Common myeloid progenitor, CD34-positive (primary cell): ENCODE measurements at regions not wholly inside any gene's neighbourhood (a gene's known extent, or its start where the extent isn't known, plus 50 kb on each side); places are given as distances from the start of the nearest gene placed in this dataset.

Experiments used
- CTCF ChIA-PET: fragments of 350-600 bp; sonication (Branson Sonifier 250); formaldehyde crosslinking; loops from one replicate; lab custom pipeline; 2021; ENCODE audit warnings: antibody characterized with exemption; lab: Charles Lee
- POLR2A ChIA-PET: fragments of 350-600 bp; sonication (Branson Sonifier 250); formaldehyde crosslinking; loops from one replicate; lab custom pipeline; 2021; ENCODE audit warnings: antibody characterized with exemption; lab: Charles Lee
- DNase-seq, 3 donors: peaks; one replicate each; pipeline versions ENCODE4 v3.0.0 to v3.0.0-alpha.2; 2013
- H3K27ac ChIP-seq, 2 experiments: 1 replicate in 1 of 2; 2 replicates in 1 of 2; pipeline ENCODE4 v1.7.0; 2013; ENCODE audit warnings: inconsistent platforms in 2 of 2, low read length in 2 of 2, mild to moderate bottlenecking in 2 of 2, low read depth in 1 of 2, moderate library complexity in 1 of 2; ENCODE audit not compliant: severe bottlenecking in 2 of 2, insufficient read depth in 1 of 2, poor library complexity in 1 of 2
- H3K27me3 ChIP-seq, 5 experiments: replicated peaks in 2 of 5; 1 replicate in 3 of 5; 2 replicates in 2 of 5; pipeline versions ENCODE4 v1.6.1 to v1.7.0; 2013; ENCODE audit warnings: low read length in 4 of 5, mild to moderate bottlenecking in 2 of 5, moderate library complexity in 2 of 5, inconsistent platforms in 1 of 5; ENCODE audit not compliant: insufficient read depth in 5 of 5, control insufficient read depth in 4 of 5
- H3K36me3 ChIP-seq, 4 experiments: 1 replicate in 2 of 4; 2 replicates in 2 of 4; pipeline versions ENCODE4 v1.6.1 to v1.7.0; 2013; ENCODE audit warnings: low read length in 3 of 4, control low read depth in 1 of 4, mild to moderate bottlenecking in 1 of 4; ENCODE audit not compliant: control insufficient read depth in 4 of 4, insufficient read depth in 4 of 4
- H3K4me1 ChIP-seq, 4 experiments: 1 replicate in 3 of 4; 2 replicates in 1 of 4; pipeline versions ENCODE4 v1.6.1 to v1.7.1; 2013; ENCODE audit warnings: low read length in 3 of 4, mild to moderate bottlenecking in 3 of 4, control low read depth in 1 of 4, inconsistent platforms in 1 of 4, moderate library complexity in 1 of 4; ENCODE audit not compliant: control insufficient read depth in 4 of 4, insufficient read depth in 4 of 4; ENCODE audit errors: control extremely low read depth in 1 of 4
- H3K4me3 ChIP-seq, 7 experiments: 1 replicate in 4 of 7; 2 replicates in 3 of 7; pipeline versions ENCODE4 v1.5.1 to v1.7.0; 2013; ENCODE audit warnings: mild to moderate bottlenecking in 7 of 7, low read length in 6 of 7, moderate library complexity in 6 of 7, inconsistent platforms in 2 of 7, low read depth in 2 of 7, control low read depth in 1 of 7; ENCODE audit not compliant: insufficient read depth in 4 of 7, control insufficient read depth in 1 of 7; ENCODE audit errors: extremely low read depth in 1 of 7
- H3K9me3 ChIP-seq, 5 experiments: 1 replicate in 4 of 5; 2 replicates in 1 of 5; pipeline versions ENCODE4 v1.6.1 to v1.7.1; 2013; ENCODE audit warnings: low read length in 4 of 5, mild to moderate bottlenecking in 2 of 5, inconsistent platforms in 1 of 5, low read depth in 1 of 5, moderate library complexity in 1 of 5; ENCODE audit not compliant: control insufficient read depth in 4 of 5, insufficient read depth in 2 of 5; ENCODE audit errors: control extremely low read depth in 1 of 5
- WGBS: methylation state at CpG from one replicate; pipeline ENCODE4 v1.1.5; 2013; ENCODE audit not compliant: insufficient coverage; 5-methylcytosine and 5-hydroxymethylcytosine counted together

DNA sequence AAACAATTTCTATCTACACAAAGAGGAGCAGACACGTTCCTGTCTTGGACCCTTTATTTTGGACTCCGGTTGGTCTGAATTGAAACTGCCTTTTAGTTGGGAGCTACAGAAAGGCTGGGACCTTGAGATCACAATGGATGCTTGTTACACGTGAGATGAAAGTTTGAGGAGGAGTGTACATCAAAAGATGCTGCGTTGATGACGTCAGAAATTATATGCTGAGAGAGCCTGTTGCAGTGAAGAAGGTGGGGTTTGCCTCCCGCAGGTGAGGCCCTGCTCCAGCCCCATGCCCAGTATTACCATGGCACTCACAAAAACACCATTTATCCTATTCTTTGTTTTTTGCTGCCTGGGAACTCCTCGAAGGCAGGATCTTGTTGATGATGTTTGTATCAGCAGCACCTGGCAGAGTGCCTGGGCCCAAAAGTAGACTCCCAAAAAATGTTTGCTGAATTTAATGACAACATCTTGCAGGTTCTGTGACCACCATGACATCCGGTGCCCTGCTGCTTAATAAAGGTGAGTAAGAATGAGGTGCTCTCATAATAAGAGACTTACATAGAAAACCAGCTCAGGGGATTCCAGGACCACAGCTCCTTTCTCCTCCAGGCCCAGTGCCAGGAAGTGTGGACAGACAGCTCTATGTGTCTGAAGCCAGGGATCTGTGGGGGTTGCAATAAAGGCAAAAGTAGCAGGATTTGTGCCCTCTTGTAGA lies 136.1 kb upstream of the UBE2E1 start:
- WGBS, result 100% methylated on average over 5 of the region's 8 CpGs
- POLR2A ChIA-PET, result no interaction called here
- no peak for DNase-seq
- Histone ChIP-seq H3K4me3 (no peak overlapping the region), H3K36me3 (no peaks in the 10 kb centered on the region), H3K9me3 (no peaks in the 10 kb centered on the region), H3K4me1 (peaks cover 0 to 6% (median 3%) of the 10 kb centered on the region in 4 experiments), H3K27ac (no peak overlapping the region), H3K27me3 (peaks cover 0 to 24% (median 0%) of the 10 kb centered on the region in 5 experiments)
- CTCF ChIA-PET, result no interaction called here

DNA sequence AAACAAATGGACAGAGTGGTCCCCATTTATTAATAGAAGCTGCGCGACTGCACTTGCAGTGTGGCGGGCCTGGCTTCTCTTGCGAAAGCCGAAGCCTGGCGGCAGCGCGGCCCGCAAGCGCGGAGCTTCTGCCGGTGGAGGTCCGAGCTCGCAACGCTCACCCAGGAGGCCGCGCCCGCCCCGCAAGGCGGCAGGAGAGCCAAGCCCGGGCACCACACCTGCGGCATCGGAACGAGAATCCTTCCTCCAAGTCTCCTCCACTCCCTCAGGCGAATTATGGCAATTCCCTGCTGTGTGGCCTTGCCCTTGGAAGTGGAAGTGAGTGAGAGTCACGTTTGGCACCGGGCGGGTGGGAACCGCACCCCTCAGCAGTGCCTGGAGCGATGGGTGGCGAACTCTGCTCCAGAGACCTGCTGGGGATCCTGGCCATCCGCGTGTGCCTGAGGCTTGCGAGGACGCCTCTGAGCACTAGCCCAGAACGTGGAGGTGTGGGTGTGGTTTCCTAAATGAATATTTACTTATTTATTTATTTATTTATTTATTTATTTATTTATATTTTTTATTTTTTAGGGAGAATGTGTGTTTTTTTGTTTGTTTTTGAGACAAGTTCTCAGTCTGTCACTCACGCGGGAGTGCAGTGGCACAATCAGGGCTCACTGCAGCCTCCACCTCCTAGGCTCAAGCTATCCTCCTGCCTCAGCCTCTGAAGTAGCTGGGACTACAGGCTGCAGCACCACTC lies 133.7 kb upstream of the UBE2E1 start:
- H3K27ac ChIP-seq, result no peak overlapping the region
- H3K4me1 ChIP-seq, result peaks cover 0 to 6% (median 3%) of the 10 kb centered on the region in 4 experiments
- H3K36me3 ChIP-seq, result no peaks in the 10 kb centered on the region
- WGBS, result 20% methylated on average over 25 of the region's 38 CpGs
- peaks cover 0 to 24% (median 0%) of the 10 kb centered on the region in 5 experiments for H3K27me3 ChIP-seq
- peak overlapping the region in 4 of 7 experiments; percentile 33 to 70 (median 57) for H3K4me3 ChIP-seq
- H3K9me3 ChIP-seq, result no peaks in the 10 kb centered on the region
- DNase-seq, result peak; percentile 32 to 59 (median 41)
- ChIA-PET POLR2A (no interaction called here), CTCF (no interaction called here)

DNA sequence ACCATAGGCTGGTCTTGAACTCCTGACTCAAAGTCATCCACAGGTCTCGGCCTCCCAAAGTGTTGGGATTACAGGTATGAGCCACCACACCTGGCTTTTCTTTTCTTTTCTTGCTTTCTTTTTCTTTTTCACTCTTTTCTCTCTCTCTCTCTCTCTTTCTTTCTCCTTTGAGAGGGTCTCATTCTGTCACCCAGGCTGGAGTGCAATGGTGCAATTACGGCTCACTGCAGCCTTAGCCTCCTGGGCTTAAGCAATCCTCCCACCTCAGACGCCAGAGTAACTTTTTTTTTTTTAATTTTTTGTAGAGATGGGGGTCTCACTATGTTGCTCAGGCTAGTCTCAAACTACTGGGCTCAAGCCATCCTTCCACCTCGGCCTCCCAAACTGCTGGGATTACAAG lies 133.1 kb upstream of the UBE2E1 start:
- CTCF ChIA-PET, result no interaction called here
- DNase-seq, result no peak
- peaks cover 0 to 6% (median 3%) of the 10 kb centered on the region in 4 experiments for H3K4me1 ChIP-seq
- no peak overlapping the region for H3K27ac ChIP-seq
- WGBS, result 100% methylated on average over 2 of the region's 4 CpGs
- H3K27me3 ChIP-seq, result peaks cover 0 to 24% (median 0%) of the 10 kb centered on the region in 5 experiments
- POLR2A ChIA-PET, result no interaction called here
- H3K36me3 ChIP-seq, result no peaks in the 10 kb centered on the region
- no peak overlapping the region for H3K4me3 ChIP-seq
- no peaks in the 10 kb centered on the region for H3K9me3 ChIP-seq

DNA sequence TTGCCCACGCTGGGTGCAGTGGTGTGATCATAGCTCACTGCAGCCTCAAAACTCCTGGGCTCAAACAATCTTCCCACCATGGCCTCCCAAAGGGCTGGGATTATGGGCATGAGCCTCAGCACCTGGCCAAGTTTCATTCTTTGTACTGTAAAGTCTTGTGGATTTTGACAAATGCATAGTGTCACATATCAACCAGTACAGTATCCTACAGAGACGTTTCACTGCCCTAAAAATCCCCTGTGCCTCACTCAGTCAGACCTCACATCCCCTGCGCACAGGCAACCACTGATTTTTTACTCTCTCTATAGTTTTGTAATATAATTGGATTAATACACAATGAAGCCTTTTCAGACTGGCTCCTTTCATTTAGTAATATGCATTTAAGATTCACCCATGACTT lies 130.7 kb upstream of the UBE2E1 start:
- no CpG with 5 or more reads among the region's 3 CpGs for WGBS
- POLR2A ChIA-PET, result no interaction called here
- peaks cover 0 to 6% (median 3%) of the 10 kb centered on the region in 4 experiments for H3K4me1 ChIP-seq
- no peak for DNase-seq
- peaks cover 0 to 24% (median 0%) of the 10 kb centered on the region in 5 experiments for H3K27me3 ChIP-seq
- peaks cover 0 to 8% (median 5%) of the 10 kb centered on the region in 5 experiments for H3K9me3 ChIP-seq
- no peak overlapping the region for H3K4me3 ChIP-seq
- CTCF ChIA-PET, result interaction anchor here (1.2 kb wide), 1 partner anchor 26 kb away, joined by 4 read pairs; no protein-coding TSS in a partner anchor
- no peak overlapping the region for H3K27ac ChIP-seq
- H3K36me3 ChIP-seq, result no peaks in the 10 kb centered on the region

DNA sequence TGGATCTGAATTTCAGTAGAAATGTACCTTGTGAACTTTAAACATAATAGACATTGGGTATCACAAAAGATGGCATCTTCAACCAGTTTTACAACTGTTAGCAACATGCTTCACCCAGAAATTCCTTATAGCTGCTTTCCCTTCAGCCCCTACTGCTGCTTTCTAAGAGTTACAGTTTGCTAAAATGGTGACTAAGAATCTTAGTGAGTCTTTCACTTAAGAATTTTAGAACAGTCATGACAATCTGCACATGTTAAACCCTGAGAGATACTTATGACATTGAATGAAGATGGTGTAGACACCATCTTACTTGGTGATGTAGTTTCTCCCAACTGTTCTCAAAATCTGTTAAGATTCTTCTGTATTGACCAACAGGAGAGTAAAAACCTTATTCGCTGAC lies 129.7 kb upstream of the UBE2E1 start:
- CTCF ChIA-PET, result interaction anchor here (1.2 kb wide), 1 partner anchor 27 kb away, joined by 4 read pairs; no protein-coding TSS in a partner anchor
- no peak for DNase-seq
- WGBS, result no CpG with 5 or more reads among the region's 1 CpG

DNA sequence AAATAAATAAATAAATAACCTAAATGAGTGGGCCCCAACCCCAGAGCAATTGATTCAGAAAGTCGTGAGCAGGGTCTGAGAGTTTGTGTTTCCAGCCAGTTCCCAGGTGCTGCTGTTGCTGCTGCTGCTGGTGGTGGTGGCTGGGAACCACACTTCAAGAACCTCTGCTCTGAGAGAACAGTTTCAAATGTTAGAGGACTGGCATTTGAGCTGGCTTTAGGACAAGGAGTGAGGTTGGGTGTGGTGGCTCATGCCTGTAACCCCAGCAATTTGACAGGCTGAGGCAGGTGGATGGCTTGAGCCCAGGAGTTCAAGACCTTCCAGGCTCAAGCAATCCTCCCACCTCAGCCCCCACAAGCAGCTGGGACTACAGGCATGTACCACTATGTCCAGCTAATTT lies 123.1 kb upstream of the UBE2E1 start:
- Histone ChIP-seq H3K27ac (no peak overlapping the region), H3K4me3 (no peak overlapping the region), H3K9me3 (peaks cover 0 to 8% (median 5%) of the 10 kb centered on the region in 5 experiments), H3K27me3 (no peaks in the 10 kb centered on the region), H3K36me3 (no peaks in the 10 kb centered on the region), H3K4me1 (no peaks in the 10 kb centered on the region)
- 100% methylated on average over 1 of the region's 1 CpG for WGBS
- POLR2A ChIA-PET, result no interaction called here
- CTCF ChIA-PET, result no interaction called here
- no peak for DNase-seq

More for the DNA sequence above, 129.7 kb upstream of the UBE2E1 start:
- Histone ChIP-seq H3K4me3 (no peak overlapping the region), H3K36me3 (no peaks in the 10 kb centered on the region), H3K27me3 (peaks cover 0 to 18% (median 0%) of the 10 kb centered on the region in 5 experiments), H3K4me1 (peaks cover 0 to 6% (median 3%) of the 10 kb centered on the region in 4 experiments), H3K27ac (no peak overlapping the region), H3K9me3 (peaks cover 0 to 8% (median 5%) of the 10 kb centered on the region in 5 experiments)
- POLR2A ChIA-PET, result no interaction called here
